ENCODE measurements at regions not wholly inside any gene's neighbourhood (a gene's known extent, or its start where the extent isn't known, plus 50 kb on each side); places are given as distances from the start of the nearest gene placed in this dataset.

DNA sequence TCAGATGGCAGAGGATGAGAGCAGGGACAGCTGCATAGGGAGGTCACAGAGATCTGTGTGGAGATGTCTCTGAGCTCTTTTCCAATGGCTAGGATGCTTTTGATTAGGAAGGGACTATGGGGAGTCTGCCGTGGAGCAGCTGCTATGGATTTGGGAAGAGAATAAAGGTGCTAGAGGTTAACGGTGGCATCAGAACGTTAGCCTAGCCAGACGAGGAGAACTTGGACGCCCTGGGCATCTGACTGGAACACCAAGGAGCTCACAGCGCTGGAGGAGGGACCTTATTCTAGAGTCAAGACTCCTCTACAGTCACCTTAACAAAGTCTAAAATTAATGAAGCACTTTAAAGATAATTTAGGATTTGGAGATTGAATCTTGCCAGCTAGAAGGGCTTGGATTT is 157.2 kb upstream of the B3GAT1 start:
- in situ Hi-C loops (cut with MboI; ENCODE audit: low sequenced_read_pairs, unreplicated experiment) = no loop called here
- TF ChIP-seq CTCF (IDR thresholded peaks at IDR 0.05; ENCODE audit: borderline replicate concordance, control extremely low read depth, extremely low read depth, insufficient read depth, missing control alignments) = no peak
- DNase-seq (ENCODE audit: low spot score) = no peak

- TF ChIP-seq CTCF (IDR thresholded peaks at IDR 0.05; ENCODE audit: borderline replicate concordance, control extremely low read depth, extremely low read depth, insufficient read depth, missing control alignments) = no peak
- no peak for DNase-seq (ENCODE audit: low spot score)
- in situ Hi-C loops (cut with MboI; ENCODE audit: low sequenced_read_pairs, unreplicated experiment) = no loop called here
Observed at GRCh38 chr11:134566311-134566710, 154.3 kb upstream of the B3GAT1 start.

GRCh38 chr11:134565343-134565891 is 153.4 kb upstream of the B3GAT1 start:
- in situ Hi-C loops (cut with MboI; ENCODE audit: low sequenced_read_pairs, unreplicated experiment) = no loop called here
- DNase-seq (ENCODE audit: low spot score) = no peak
- no peak for TF ChIP-seq CTCF (IDR thresholded peaks at IDR 0.05; ENCODE audit: borderline replicate concordance, control extremely low read depth, extremely low read depth, insufficient read depth, missing control alignments)

DNA sequence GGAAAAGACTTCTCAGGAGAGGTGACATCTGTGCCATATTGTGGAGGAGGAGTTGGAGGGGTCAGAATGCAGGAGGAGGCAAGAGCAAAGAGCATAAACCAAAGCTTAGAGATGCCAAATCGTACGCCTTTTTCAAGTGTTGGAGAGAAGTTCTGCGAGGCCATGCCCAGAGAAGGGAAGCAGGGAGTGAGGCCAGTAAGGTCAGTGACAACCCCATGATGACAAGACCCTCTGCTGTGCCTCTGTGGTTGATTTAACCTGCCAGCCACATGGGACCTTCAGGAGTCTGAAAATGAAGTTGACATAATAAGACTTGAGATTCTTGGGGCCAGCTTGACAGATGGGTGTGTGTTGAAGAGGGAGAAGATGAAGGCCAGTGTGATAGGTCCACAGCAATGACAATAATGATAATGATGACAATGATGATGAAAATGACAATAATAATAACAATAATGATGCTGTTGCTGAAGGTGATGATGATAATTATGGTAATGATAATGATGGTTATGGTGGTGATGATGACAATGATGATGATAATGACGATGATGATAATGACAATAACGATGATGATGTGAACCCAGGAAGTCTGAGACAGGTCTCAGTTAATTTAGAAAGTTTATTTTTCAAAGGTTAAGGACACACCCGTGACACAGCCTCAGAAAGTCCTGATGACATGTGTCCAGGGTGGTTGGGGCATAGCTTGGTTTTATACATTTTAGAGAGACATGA is 152.6 kb upstream of the B3GAT1 start:
- in situ Hi-C loops (cut with MboI; ENCODE audit: low sequenced_read_pairs, unreplicated experiment) = no loop called here
- no peak for TF ChIP-seq CTCF (IDR thresholded peaks at IDR 0.05; ENCODE audit: borderline replicate concordance, control extremely low read depth, extremely low read depth, insufficient read depth, missing control alignments)
- no peak for DNase-seq (ENCODE audit: low spot score)

DNA sequence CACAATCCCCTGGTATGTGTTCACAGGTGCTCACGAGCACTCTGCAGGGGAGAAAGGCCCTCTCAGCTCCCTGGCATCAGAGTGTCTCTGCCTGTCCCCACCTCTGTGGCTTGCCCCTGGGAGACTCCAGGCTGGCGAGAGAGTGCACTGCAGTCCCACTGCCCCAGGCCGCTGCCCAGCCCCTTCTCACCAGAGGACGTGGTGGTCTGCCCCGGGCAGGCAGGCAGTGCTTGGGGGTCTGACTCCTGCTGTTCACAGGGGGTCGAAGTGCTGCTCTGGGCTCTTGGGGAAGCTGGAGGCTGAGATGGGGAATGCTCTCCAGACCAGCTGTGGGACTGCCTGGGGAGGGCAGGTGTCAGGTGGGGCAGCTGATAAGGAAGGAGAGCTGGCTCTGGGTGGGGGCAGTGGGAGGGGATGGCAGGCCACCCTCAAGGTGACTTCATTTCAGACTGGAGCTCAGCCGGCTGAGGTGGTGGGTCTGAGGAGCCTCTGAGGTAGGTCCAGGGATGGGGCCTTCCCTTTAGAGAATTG is 151.0 kb upstream of the B3GAT1 start:
- TF ChIP-seq CTCF (IDR thresholded peaks at IDR 0.05; ENCODE audit: borderline replicate concordance, control extremely low read depth, extremely low read depth, insufficient read depth, missing control alignments) = no peak
- in situ Hi-C loops (cut with MboI; ENCODE audit: low sequenced_read_pairs, unreplicated experiment) = no loop called here
- no peak for DNase-seq (ENCODE audit: low spot score)

DNA sequence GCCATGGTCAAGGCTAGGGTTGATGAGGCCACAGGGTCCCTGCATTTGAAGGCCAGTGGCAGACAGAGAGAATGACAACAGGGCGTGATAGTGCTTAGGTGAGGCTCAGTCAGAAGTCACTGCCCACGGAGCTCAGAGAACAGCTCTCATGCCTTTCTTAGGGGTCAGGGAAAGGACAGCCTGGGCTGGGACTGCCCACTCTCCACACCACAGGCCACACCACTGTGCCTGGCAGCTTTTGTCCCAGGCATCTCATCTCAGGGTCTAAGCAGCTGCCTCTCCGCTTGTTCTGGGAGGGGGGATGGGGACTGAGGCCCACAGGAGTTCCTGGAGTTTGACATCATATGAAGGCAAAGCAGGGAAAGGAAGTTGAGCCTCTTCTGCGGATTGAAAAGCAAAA is 150.2 kb upstream of the B3GAT1 start:
- in situ Hi-C loops (cut with MboI; ENCODE audit: low sequenced_read_pairs, unreplicated experiment) = no loop called here
- no peak for DNase-seq (ENCODE audit: low spot score)
- no peak for TF ChIP-seq CTCF (IDR thresholded peaks at IDR 0.05; ENCODE audit: borderline replicate concordance, control extremely low read depth, extremely low read depth, insufficient read depth, missing control alignments)

Measured in GM13976 (cell line).